Testis (tissue), 2 donors: ENCODE measurements at regions not wholly inside any gene's neighbourhood (a gene's known extent, or its start where the extent isn't known, plus 50 kb on each side); places are given as distances from the start of the nearest gene placed in this dataset.

Experiments used
- DNase-seq: peaks from one replicate; pipeline ENCODE4 v3.0.0-alpha.2; 2019
- H3K27ac ChIP-seq, 2 donors: fragments of 200-600 bp; sonication (generic); one replicate each; pipeline ENCODE4 v1.5.1; 2019
- H3K27me3 ChIP-seq: fragments of 200-600 bp; sonication (generic); one replicate; pipeline ENCODE4 v1.5.1; 2019
- H3K36me3 ChIP-seq: fragments of 200-600 bp; sonication (generic); one replicate; pipeline ENCODE4 v1.5.1; 2017; ENCODE audit warnings: low read depth; ENCODE audit errors: missing control alignments
- H3K4me1 ChIP-seq: fragments of 200-600 bp; sonication (generic); one replicate; pipeline ENCODE4 v1.5.1; 2019
- H3K4me3 ChIP-seq, 2 donors: fragments of 200-600 bp; sonication (generic); one replicate each; pipeline ENCODE4 v1.5.1; 2017 to 2019
- H3K9me3 ChIP-seq: fragments of 200-600 bp; sonication (generic); one replicate; pipeline ENCODE4 v1.5.1; 2017
- CTCF ChIP-seq, 3 experiments: fragments of 450-650 bp in 2 of 3; fragments of 200-600 bp in 1 of 3; sonication (generic) in 1 of 3; IDR thresholded peaks; one replicate each; pipeline ENCODE4 v1.5.1; 2016 to 2019; ENCODE audit warnings: antibody characterized with exemption in 3 of 3, mild to moderate bottlenecking in 2 of 3, moderate library complexity in 1 of 3
- POLR2A ChIP-seq: fragments of 450-650 bp; IDR thresholded peaks from one replicate; pipeline ENCODE4 v1.6.1; 2017; ENCODE audit warnings: antibody characterized with exemption, mild to moderate bottlenecking, moderate library complexity
- WGBS, 2 donors: methylation state at CpG; one replicate each; pipeline ENCODE4 v1.1.5; 2018; 5-methylcytosine and 5-hydroxymethylcytosine counted together
- intact Hi-C: fragments of 100-400 bp; cut with DNase I; formaldehyde crosslinking; loops from one replicate; pipeline ENCODE4 v1.15.1; 2023; ENCODE audit warnings: low total_unique reads

- Histone ChIP-seq H3K27me3 (no peaks in the 10 kb centered on the region), H3K36me3 (no peaks in the 10 kb centered on the region), H3K4me1 (no peaks in the 10 kb centered on the region), H3K4me3 (no peak overlapping the region), H3K9me3 (no peaks in the 10 kb centered on the region), H3K27ac (no peak overlapping the region)
- TF ChIP-seq CTCF (IDR thresholded peaks at IDR 0.05) (no peak), POLR2A (no peak)
- intact Hi-C loops, result no loop called here
- no peak for DNase-seq
- WGBS, 2 donors, result 93 to 94% methylated on average over 5 of the region's 5 CpGs
Measured at GRCh38 chr3:170776887-170777563, 93.0 kb downstream of the RPL22L1 start.

DNA sequence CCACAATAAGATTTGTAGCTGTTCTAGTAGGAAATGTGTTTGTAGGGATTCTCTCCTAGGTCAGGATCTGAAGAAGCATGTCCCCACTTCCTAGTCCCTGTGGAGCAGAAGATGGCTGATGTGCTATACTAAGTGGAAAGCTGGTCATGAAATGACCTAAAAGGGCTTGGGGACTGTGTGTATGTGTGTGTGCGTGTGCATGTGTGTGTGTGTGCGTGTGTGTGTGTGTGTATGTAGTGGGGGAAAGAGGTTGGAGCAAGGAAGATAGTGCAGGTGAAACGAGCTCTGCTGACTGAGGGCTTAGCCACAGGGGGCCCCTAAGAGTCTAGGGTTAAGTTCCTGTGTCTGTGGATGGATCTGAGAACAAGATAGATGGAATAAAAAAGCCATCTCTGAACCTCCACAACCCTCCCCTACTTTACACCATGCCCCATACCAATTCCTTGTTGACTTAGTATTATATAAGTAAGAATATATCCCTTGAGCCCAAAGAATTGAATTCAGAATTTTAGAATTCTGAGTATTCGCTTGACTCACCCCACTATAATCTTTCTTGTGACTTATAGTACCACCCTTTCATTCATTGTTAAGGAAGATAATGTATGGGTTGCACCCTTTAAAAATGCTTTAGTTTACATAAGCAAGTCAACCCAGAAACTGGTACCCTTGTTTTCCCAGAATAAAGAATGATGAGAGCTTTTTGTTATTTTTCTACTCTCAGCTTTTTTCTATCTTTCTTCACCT, 96.1 kb downstream of the RPL22L1 start:
- no peak for DNase-seq
- Histone ChIP-seq H3K4me1 (no peaks in the 10 kb centered on the region), H3K27me3 (no peaks in the 10 kb centered on the region), H3K36me3 (no peaks in the 10 kb centered on the region), H3K4me3 (no peak overlapping the region), H3K9me3 (no peaks in the 10 kb centered on the region), H3K27ac (no peak overlapping the region)
- WGBS, 2 donors, result 88 to 93% methylated on average over 4 of the region's 4 CpGs
- TF ChIP-seq POLR2A, result no peak
- TF ChIP-seq CTCF (IDR thresholded peaks at IDR 0.05), result no peak
- intact Hi-C loops, result no loop called here

- intact Hi-C loops, result no loop called here
- Histone ChIP-seq H3K27ac (no peak overlapping the region), H3K4me3 (no peak overlapping the region), H3K4me1 (peaks cover 5% of the 10 kb centered on the region), H3K36me3 (no peaks in the 10 kb centered on the region), H3K27me3 (no peaks in the 10 kb centered on the region), H3K9me3 (no peaks in the 10 kb centered on the region)
- no peak for DNase-seq
- WGBS, 2 donors, result 42 to 50% methylated on average over 1 of the region's 1 CpG
- TF ChIP-seq CTCF (IDR thresholded peaks at IDR 0.05) (no peak), POLR2A (no peak)
Measured at GRCh38 chr3:170772175-170772574, 97.8 kb downstream of the RPL22L1 start.

DNA sequence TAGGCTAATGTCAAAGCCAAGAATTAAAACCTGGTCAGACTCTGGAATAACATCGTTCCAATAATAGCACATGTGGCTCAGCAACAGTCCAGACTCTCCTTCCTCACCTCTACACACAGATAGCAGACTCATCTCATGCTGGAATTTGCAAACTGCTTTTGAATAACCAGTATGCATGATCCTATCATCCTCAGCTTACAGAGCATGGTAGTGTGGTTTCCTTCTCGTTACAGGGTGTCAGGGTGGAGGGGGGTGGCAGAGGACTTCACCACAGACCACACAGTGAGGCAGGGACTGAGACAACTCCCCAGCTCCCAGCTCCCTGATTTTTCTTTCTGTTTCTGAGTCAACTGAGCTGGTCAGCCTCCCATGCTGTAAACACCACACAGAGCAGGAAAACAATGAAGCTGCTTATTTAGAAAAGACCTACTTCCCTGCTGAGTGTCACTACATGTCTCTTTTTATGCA, 101.6 kb downstream of the RPL22L1 start:
- no peak for TF ChIP-seq CTCF (IDR thresholded peaks at IDR 0.05)
- no peak for TF ChIP-seq POLR2A
- Histone ChIP-seq H3K4me3 (no peak overlapping the region), H3K9me3 (no peaks in the 10 kb centered on the region), H3K27me3 (no peaks in the 10 kb centered on the region), H3K36me3 (no peaks in the 10 kb centered on the region), H3K27ac (no peak overlapping the region), H3K4me1 (peaks cover 5% of the 10 kb centered on the region)
- DNase-seq, result no peak
- 43 to 58% methylated on average over 2 of the region's 2 CpGs for WGBS, 2 donors
- intact Hi-C loops, result no loop called here
